HG03342 (cell line): ENCODE measurements at regions not wholly inside any gene's neighbourhood (a gene's known extent, or its start where the extent isn't known, plus 50 kb on each side); places are given as distances from the start of the nearest gene placed in this dataset.

Experiments used
- ATAC-seq: cut with Tn5 transposase; IDR thresholded peaks from one replicate; pipeline ENCODE4 v1.9.1; 2021; ENCODE audit warnings: mild to moderate bottlenecking, moderate library complexity; ENCODE audit not compliant: unreplicated experiment

GRCh38 chr7:35463751-35464150 lies 209.9 kb upstream of the TBX20 start:
- no peak for ATAC-seq

- ATAC-seq: no peak
Measured at GRCh38 chr7:35463176-35463700, 209.3 kb upstream of the TBX20 start.

GRCh38 chr7:35454575-35455385 lies 200.9 kb upstream of the TBX20 start:
- no peak for ATAC-seq

GRCh38 chr7:35450456-35451214 lies 196.7 kb upstream of the TBX20 start:
- ATAC-seq: no peak

GRCh38 chr7:35448486-35448885 lies 194.6 kb upstream of the TBX20 start:
- ATAC-seq: no peak

- ATAC-seq: no peak
Measured at GRCh38 chr7:35446091-35446490, 192.2 kb upstream of the TBX20 start.

GRCh38 chr7:35437619-35438275 lies 183.8 kb upstream of the TBX20 start:
- ATAC-seq: no peak

- no peak for ATAC-seq
Measured at GRCh38 chr7:35436452-35436851, 182.6 kb upstream of the TBX20 start.

GRCh38 chr7:35430547-35431153 lies 176.8 kb upstream of the TBX20 start:
- ATAC-seq: no peak

- peak; percentile 78 for ATAC-seq
Measured at GRCh38 chr7:35424869-35425495, 171.1 kb upstream of the TBX20 start.

- ATAC-seq: no peak
Measured at GRCh38 chr7:35424440-35424839, 170.5 kb upstream of the TBX20 start.

- no peak for ATAC-seq
Measured at GRCh38 chr7:35422715-35423114, 168.8 kb upstream of the TBX20 start.

GRCh38 chr7:35420656-35421055 lies 166.8 kb upstream of the TBX20 start:
- ATAC-seq: no peak

- ATAC-seq: no peak
Measured at GRCh38 chr7:35419391-35419755, 165.5 kb upstream of the TBX20 start.

GRCh38 chr7:35418716-35419390 lies 165.0 kb upstream of the TBX20 start:
- ATAC-seq: no peak

- no peak for ATAC-seq
Measured at GRCh38 chr7:35416568-35416967, 162.7 kb upstream of the TBX20 start.

- no peak for ATAC-seq
Measured at GRCh38 chr7:35415411-35415822, 161.5 kb upstream of the TBX20 start.

- no peak for ATAC-seq
Measured at GRCh38 chr7:35411331-35411730, 157.4 kb upstream of the TBX20 start.

- ATAC-seq: no peak
Measured at GRCh38 chr7:35405461-35405860, 151.6 kb upstream of the TBX20 start.

GRCh38 chr7:35401217-35401879 lies 147.4 kb upstream of the TBX20 start:
- no peak for ATAC-seq
